Spleen (tissue), 11 donors: ENCODE measurements at regions not wholly inside any gene's neighbourhood (a gene's known extent, or its start where the extent isn't known, plus 50 kb on each side); places are given as distances from the start of the nearest gene placed in this dataset.

ENCODE experiments used
- DNase-seq: peaks from one replicate; pipeline ENCODE4 v3.0.0-alpha.2; 2020
- H3K27ac ChIP-seq, 8 donors: fragments of 200-600 bp; sonication (generic) in 7 of 8; 1 replicate in 4 of 8; 2 replicates in 4 of 8; pipeline versions ENCODE4 v1.5.0 to v1.8.0; 2016 to 2021; ENCODE audit warnings: inconsistent platforms in 4 of 8, mild to moderate bottlenecking in 4 of 8, moderate library complexity in 1 of 8
- H3K27me3 ChIP-seq, 7 donors: fragments of 200-600 bp; sonication (generic) in 6 of 7; replicated peaks in 1 of 7; 1 replicate in 4 of 7; 2 replicates in 3 of 7; pipeline versions ENCODE4 v1.5.0 to v1.8.0; 2016 to 2021; ENCODE audit warnings: inconsistent platforms in 3 of 7, mild to moderate bottlenecking in 1 of 7
- H3K36me3 ChIP-seq, 6 donors: fragments of 200-600 bp; sonication (generic) in 5 of 6; 1 replicate in 4 of 6; 2 replicates in 2 of 6; pipeline versions ENCODE4 v1.5.0 to v1.8.0; 2016 to 2021; ENCODE audit warnings: inconsistent platforms in 2 of 6
- H3K4me1 ChIP-seq, 6 donors: fragments of 200-600 bp; sonication (generic) in 5 of 6; 1 replicate in 3 of 6; 2 replicates in 3 of 6; pipeline versions ENCODE4 v1.5.0 to v1.8.0; 2016 to 2021; ENCODE audit warnings: inconsistent platforms in 3 of 6
- H3K4me3 ChIP-seq, 8 donors: fragments of 200-600 bp; sonication (generic) in 7 of 8; 1 replicate in 4 of 8; 2 replicates in 4 of 8; pipeline versions ENCODE4 v1.5.0 to v1.8.0; 2016 to 2021; ENCODE audit warnings: inconsistent platforms in 4 of 8, mild to moderate bottlenecking in 4 of 8, moderate library complexity in 2 of 8
- H3K9me3 ChIP-seq, 8 donors: fragments of 200-600 bp; sonication (generic) in 7 of 8; 1 replicate in 4 of 8; 2 replicates in 4 of 8; pipeline versions ENCODE4 v1.5.0 to v1.8.0; 2016 to 2021; ENCODE audit warnings: inconsistent platforms in 4 of 8
- CTCF ChIP-seq, 11 experiments: fragments of 200-600 bp in 7 of 11; fragments of 450-650 bp in 4 of 11; sonication (generic) in 4 of 11; IDR thresholded peaks in 8 of 11; conservative IDR thresholded peaks in 3 of 11; 1 replicate in 7 of 11; 2 replicates in 4 of 11; pipeline versions ENCODE4 v1.4.0 to v1.8.0; 2016 to 2021; ENCODE audit warnings: antibody characterized with exemption in 11 of 11, inconsistent platforms in 4 of 11, mild to moderate bottlenecking in 1 of 11
- POLR2A ChIP-seq, 3 donors: fragments of 450-650 bp; IDR thresholded peaks; one replicate each; pipeline ENCODE4 v1.5.1; 2017; ENCODE audit warnings: antibody characterized with exemption in 3 of 3, mild to moderate bottlenecking in 1 of 3
- POLR2AphosphoS5 ChIP-seq, 3 donors: sonication (generic); formaldehyde crosslinking; IDR thresholded peaks; one replicate each; pipeline ENCODE4 v1.5.1; 2017; ENCODE audit warnings: antibody characterized with exemption in 3 of 3
- WGBS, 5 donors: extraction: QIAGEN DNeasy Blood & Tissue Kit in 3 of 5; methylation state at CpG; one replicate each; pipeline versions ENCODE4 v1.1.5 to v1.1.7; 2013 to 2018; 5-methylcytosine and 5-hydroxymethylcytosine counted together
- intact Hi-C: fragments of 100-400 bp; cut with DNase I; formaldehyde crosslinking; loops from one replicate; pipeline ENCODE4 v1.15.0; 2023; ENCODE audit warnings: low total_unique reads
- donor health status: healthy with polysubstance abuse.
- donor health status: DM: no; HTN: no; CAD: no; lungs with moderate emphysema.
- donor health status: DM: no; HTN: no; CAD: no.
- donor health status: Bipolar disorder and iron deficiency.
- donor health status: healthy.
- donor health status: DM: no; HTN: no; CAD: no.
- donor health status: DM: yes; HTN: yes; CAD: no.

GRCh38 chr13:99725644-99726043, 224.4 kb downstream of the TM9SF2 start:
- TF ChIP-seq POLR2AphosphoS5 (IDR thresholded peaks at IDR 0.05): no peak
- no peak for TF ChIP-seq POLR2A (IDR thresholded peaks at IDR 0.05)
- no peak for TF ChIP-seq CTCF (IDR thresholded peaks at IDR 0.05 in 8 of 11, conservative IDR thresholded peaks at IDR 0.05 in 3 of 11)
- no peaks in the 10 kb centered on the region for H3K27me3 ChIP-seq
- 89 to 94% (median 89%) methylated on average over 11 of the region's 11 CpGs for WGBS, 5 donors
- H3K4me3 ChIP-seq: no peak overlapping the region
- H3K4me1 ChIP-seq: no peaks in the 10 kb centered on the region
- H3K27ac ChIP-seq: no peak overlapping the region
- intact Hi-C loops: no loop called here
- no peaks in the 10 kb centered on the region for H3K9me3 ChIP-seq
- H3K36me3 ChIP-seq: no peaks in the 10 kb centered on the region
- DNase-seq: peak; percentile 54

GRCh38 chr13:99724633-99725517, 223.6 kb downstream of the TM9SF2 start:
- DNase-seq: peak; percentile 8
- H3K36me3 ChIP-seq: no peaks in the 10 kb centered on the region
- H3K9me3 ChIP-seq: no peaks in the 10 kb centered on the region
- H3K27me3 ChIP-seq: no peaks in the 10 kb centered on the region
- H3K4me3 ChIP-seq: no peak overlapping the region
- intact Hi-C loops: no loop called here
- TF ChIP-seq CTCF (IDR thresholded peaks at IDR 0.05 in 8 of 11, conservative IDR thresholded peaks at IDR 0.05 in 3 of 11) (no peak), POLR2AphosphoS5 (IDR thresholded peaks at IDR 0.05) (no peak), POLR2A (IDR thresholded peaks at IDR 0.05) (no peak)
- H3K27ac ChIP-seq: no peak overlapping the region
- WGBS, 5 donors: 89 to 95% (median 94%) methylated on average over 16 of the region's 16 CpGs
- H3K4me1 ChIP-seq: no peaks in the 10 kb centered on the region

- Histone ChIP-seq H3K27ac (no peak overlapping the region), H3K4me1 (no peaks in the 10 kb centered on the region), H3K4me3 (no peak overlapping the region), H3K9me3 (no peaks in the 10 kb centered on the region), H3K27me3 (no peaks in the 10 kb centered on the region), H3K36me3 (no peaks in the 10 kb centered on the region)
- 84 to 96% (median 94%) methylated on average over 3 of the region's 3 CpGs for WGBS, 5 donors
- intact Hi-C loops: no loop called here
- TF ChIP-seq CTCF (IDR thresholded peaks at IDR 0.05 in 8 of 11, conservative IDR thresholded peaks at IDR 0.05 in 3 of 11) (no peak), POLR2AphosphoS5 (IDR thresholded peaks at IDR 0.05) (no peak), POLR2A (IDR thresholded peaks at IDR 0.05) (no peak)
- no peak for DNase-seq
Observed at GRCh38 chr13:99723878-99724277, 222.6 kb downstream of the TM9SF2 start.

GRCh38 chr13:99722931-99723330, 221.7 kb downstream of the TM9SF2 start:
- DNase-seq: no peak
- Histone ChIP-seq H3K4me1 (no peaks in the 10 kb centered on the region), H3K36me3 (no peaks in the 10 kb centered on the region), H3K4me3 (no peak overlapping the region), H3K27ac (no peak overlapping the region), H3K9me3 (no peaks in the 10 kb centered on the region), H3K27me3 (no peaks in the 10 kb centered on the region)
- intact Hi-C loops: no loop called here
- 88 to 93% (median 90%) methylated on average over 7 of the region's 7 CpGs for WGBS, 5 donors
- no peak for TF ChIP-seq CTCF (IDR thresholded peaks at IDR 0.05 in 8 of 11, conservative IDR thresholded peaks at IDR 0.05 in 3 of 11)
- TF ChIP-seq POLR2AphosphoS5 (IDR thresholded peaks at IDR 0.05): no peak
- TF ChIP-seq POLR2A (IDR thresholded peaks at IDR 0.05): no peak
